ENCODE measurements at regions not wholly inside any gene's neighbourhood (a gene's known extent, or its start where the extent isn't known, plus 50 kb on each side); places are given as distances from the start of the nearest gene placed in this dataset.

DNA sequence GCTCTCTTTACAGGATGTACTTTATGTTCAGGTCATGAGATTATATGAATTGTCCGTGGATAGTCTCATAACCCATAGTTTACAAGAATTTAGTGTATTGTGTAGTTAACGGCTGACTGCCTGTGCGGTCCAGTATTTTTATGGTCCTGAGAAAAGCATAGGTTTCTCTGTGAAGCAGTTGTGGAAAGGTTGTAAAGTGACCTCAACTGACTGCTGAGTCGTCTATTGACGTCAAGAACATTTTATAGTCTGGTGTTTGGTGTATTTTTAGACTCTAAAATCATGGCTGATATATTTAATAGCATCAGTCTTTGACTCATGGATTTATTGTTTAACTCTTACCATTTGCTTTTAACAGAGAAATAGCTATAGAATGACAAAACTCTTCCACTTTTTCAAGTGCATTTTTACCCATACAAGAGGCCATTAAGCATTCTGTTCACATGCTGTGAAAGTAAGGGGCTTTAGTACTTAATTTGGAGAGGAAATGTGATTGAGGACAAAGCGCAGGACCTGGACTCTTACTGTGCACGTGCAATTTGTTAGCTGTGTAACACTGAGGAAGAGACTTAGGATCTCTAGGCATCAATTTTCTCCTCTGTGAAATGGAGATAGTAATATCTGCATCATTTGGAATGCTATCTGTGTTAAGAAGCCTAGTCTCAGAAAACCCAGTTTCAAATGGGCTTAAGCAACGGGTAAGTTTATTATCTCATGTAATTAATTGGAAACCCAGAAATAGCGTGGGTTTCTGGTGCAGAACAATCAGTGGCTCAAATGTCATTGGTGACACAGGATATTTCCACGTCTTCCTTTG, 240.8 kb downstream of the NFKBIZ start:
- Mint-ChIP-seq H3K36me3 (ENCODE audit: low read depth) (no peaks in the 10 kb centered on the region), H3K27ac (no peak overlapping the region), H3K27me3 (ENCODE audit: insufficient read depth) (no peaks in the 10 kb centered on the region), H3K4me3 (no peak overlapping the region), H3K4me1 (no peaks in the 10 kb centered on the region), H3K9me3 (no peaks in the 10 kb centered on the region)
- Histone ChIP-seq H3K27me3 (ENCODE audit: control insufficient read depth, insufficient read depth, low read length, poor library complexity, severe bottlenecking) (no peaks in the 10 kb centered on the region), H3K4me1 (ENCODE audit: control insufficient read depth, insufficient read depth, low read length) (no peaks in the 10 kb centered on the region), H3K36me3 (ENCODE audit: control insufficient read depth, insufficient read depth, low read length) (no peaks in the 10 kb centered on the region), H3K9me3 (ENCODE audit: control insufficient read depth, low read length) (no peaks in the 10 kb centered on the region), H3K4me3 (ENCODE audit: low read length) (no peak overlapping the region), H3K27ac (ENCODE audit: low read depth, low read length) (peak overlapping the region; percentile 18), H3K9ac (ENCODE audit: extremely low read depth, low read length, poor library complexity, severe bottlenecking) (no peak overlapping the region)
- TF ChIP-seq, protein P1, sequence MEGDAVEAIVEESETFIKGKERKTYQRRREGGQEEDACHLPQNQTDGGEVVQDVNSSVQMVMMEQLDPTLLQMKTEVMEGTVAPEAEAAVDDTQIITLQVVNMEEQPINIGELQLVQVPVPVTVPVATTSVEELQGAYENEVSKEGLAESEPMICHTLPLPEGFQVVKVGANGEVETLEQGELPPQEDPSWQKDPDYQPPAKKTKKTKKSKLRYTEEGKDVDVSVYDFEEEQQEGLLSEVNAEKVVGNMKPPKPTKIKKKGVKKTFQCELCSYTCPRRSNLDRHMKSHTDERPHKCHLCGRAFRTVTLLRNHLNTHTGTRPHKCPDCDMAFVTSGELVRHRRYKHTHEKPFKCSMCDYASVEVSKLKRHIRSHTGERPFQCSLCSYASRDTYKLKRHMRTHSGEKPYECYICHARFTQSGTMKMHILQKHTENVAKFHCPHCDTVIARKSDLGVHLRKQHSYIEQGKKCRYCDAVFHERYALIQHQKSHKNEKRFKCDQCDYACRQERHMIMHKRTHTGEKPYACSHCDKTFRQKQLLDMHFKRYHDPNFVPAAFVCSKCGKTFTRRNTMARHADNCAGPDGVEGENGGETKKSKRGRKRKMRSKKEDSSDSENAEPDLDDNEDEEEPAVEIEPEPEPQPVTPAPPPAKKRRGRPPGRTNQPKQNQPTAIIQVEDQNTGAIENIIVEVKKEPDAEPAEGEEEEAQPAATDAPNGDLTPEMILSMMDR (conservative IDR thresholded peaks at IDR 0.05) = no peak
- WGBS, 2 experiments (ENCODE audit: insufficient coverage in 1 of 2, insufficient read length in 1 of 2) = 82 to 89% methylated on average over 7 to 10 of the region's 10 CpGs
- no peak for DNase-seq

DNA sequence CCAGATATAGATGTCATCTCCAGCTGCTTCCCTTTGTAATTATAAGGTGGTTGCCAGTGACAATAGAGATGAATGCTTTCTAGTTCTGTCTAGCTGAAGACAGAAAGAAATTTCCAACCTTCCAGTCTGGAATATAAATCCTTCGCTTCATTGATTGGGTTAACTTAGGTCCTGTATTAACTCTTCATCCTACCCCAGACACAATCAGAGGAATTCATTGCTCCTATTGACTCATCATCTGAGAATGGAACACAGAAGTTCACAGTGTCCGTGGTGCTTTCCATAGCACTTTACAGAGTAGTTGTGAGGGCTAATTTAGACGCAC, 241.4 kb downstream of the NFKBIZ start:
- no peaks in the 10 kb centered on the region for H3K4me1 Mint-ChIP-seq
- no peak overlapping the region for H3K27ac Mint-ChIP-seq
- H3K9me3 Mint-ChIP-seq = no peaks in the 10 kb centered on the region
- no peak for DNase-seq
- no peaks in the 10 kb centered on the region for H3K36me3 ChIP-seq (ENCODE audit: control insufficient read depth, insufficient read depth, low read length)
- no peak overlapping the region for H3K4me3 ChIP-seq (ENCODE audit: low read length)
- H3K27ac ChIP-seq (ENCODE audit: low read depth, low read length) = no peak overlapping the region
- no peaks in the 10 kb centered on the region for H3K27me3 Mint-ChIP-seq (ENCODE audit: insufficient read depth)
- H3K4me1 ChIP-seq (ENCODE audit: control insufficient read depth, insufficient read depth, low read length) = no peaks in the 10 kb centered on the region
- TF ChIP-seq, protein P1 (conservative IDR thresholded peaks at IDR 0.05) = no peak
- H3K9me3 ChIP-seq (ENCODE audit: control insufficient read depth, low read length) = no peaks in the 10 kb centered on the region
- 92 to 96% methylated on average over 2 to 3 of the region's 3 CpGs for WGBS, 2 experiments (ENCODE audit: insufficient coverage in 1 of 2, insufficient read length in 1 of 2)
- no peak overlapping the region for H3K4me3 Mint-ChIP-seq
- H3K36me3 Mint-ChIP-seq (ENCODE audit: low read depth) = no peaks in the 10 kb centered on the region
- H3K27me3 ChIP-seq (ENCODE audit: control insufficient read depth, insufficient read depth, low read length, poor library complexity, severe bottlenecking) = no peaks in the 10 kb centered on the region
- H3K9ac ChIP-seq (ENCODE audit: extremely low read depth, low read length, poor library complexity, severe bottlenecking) = no peak overlapping the region

DNA sequence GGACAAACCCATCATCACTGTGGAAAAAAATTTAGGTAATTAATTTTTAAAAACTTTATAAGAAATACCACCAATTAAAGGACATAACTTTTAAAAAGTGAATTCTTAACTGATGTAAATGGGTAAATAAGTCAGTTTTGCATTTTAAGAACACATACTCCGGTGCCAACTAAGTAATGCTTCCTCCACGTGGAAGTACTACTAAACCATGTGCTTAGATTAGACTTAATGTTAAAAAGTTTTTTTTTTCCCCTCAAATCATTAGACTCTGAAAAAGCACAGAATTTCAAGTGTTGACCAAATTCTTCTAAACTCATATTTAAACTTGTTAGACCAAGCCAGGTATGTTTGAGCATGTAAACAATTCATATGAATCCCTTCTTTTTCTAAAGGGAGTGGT, 242.0 kb downstream of the NFKBIZ start:
- no peaks in the 10 kb centered on the region for H3K4me1 ChIP-seq (ENCODE audit: control insufficient read depth, insufficient read depth, low read length)
- no peaks in the 10 kb centered on the region for H3K9me3 ChIP-seq (ENCODE audit: control insufficient read depth, low read length)
- Mint-ChIP-seq H3K27me3 (ENCODE audit: insufficient read depth) (no peaks in the 10 kb centered on the region), H3K36me3 (ENCODE audit: low read depth) (no peaks in the 10 kb centered on the region), H3K4me3 (no peak overlapping the region), H3K9me3 (no peaks in the 10 kb centered on the region), H3K27ac (no peak overlapping the region), H3K4me1 (no peaks in the 10 kb centered on the region)
- no peak overlapping the region for H3K27ac ChIP-seq (ENCODE audit: low read depth, low read length)
- H3K36me3 ChIP-seq (ENCODE audit: control insufficient read depth, insufficient read depth, low read length) = no peaks in the 10 kb centered on the region
- 95% methylated on average over 2 of the region's 2 CpGs; no CpG with 5 or more reads in 1 of the 2 experiments for WGBS, 2 experiments (ENCODE audit: insufficient coverage in 1 of 2, insufficient read length in 1 of 2)
- no peaks in the 10 kb centered on the region for H3K27me3 ChIP-seq (ENCODE audit: control insufficient read depth, insufficient read depth, low read length, poor library complexity, severe bottlenecking)
- no peak for DNase-seq
- TF ChIP-seq, protein P1 (conservative IDR thresholded peaks at IDR 0.05) = no peak
- no peak overlapping the region for H3K9ac ChIP-seq (ENCODE audit: extremely low read depth, low read length, poor library complexity, severe bottlenecking)
- H3K4me3 ChIP-seq (ENCODE audit: low read length) = no peak overlapping the region

Data from endodermal cell (in vitro differentiated cells).